Stimulated activated naive CD8-positive, alpha-beta T cell treated with anti-CD3 and anti-CD28 coated beads, Interleukin-15, amount 100 ng/mL, for 72 hours (primary cell): ENCODE measurements at regions not wholly inside any gene's neighbourhood (a gene's known extent, or its start where the extent isn't known, plus 50 kb on each side); places are given as distances from the start of the nearest gene placed in this dataset.
"Not testable (repeated sequence)": the region's sequence is repeated elsewhere in the genome, so short reads cannot be mapped to it uniquely, and the experiment has no call there.

Experiments
- ATAC-seq: fragments of 150-1000 bp; cut with Tn5 transposase; 2 replicates; pipeline ENCODE4 v1.10.0; 2021; ENCODE audit warnings: mild to moderate bottlenecking, moderate library complexity
- DNase-seq, 2 donors: peaks; one replicate each; pipeline ENCODE4 v3.0.0; 2021 to 2022
- H3K27ac Mint-ChIP-seq, 2 donors: one replicate each; pipeline ENCODE4 v1.8.0; 2022; ENCODE audit warnings: mild to moderate bottlenecking in 2 of 2, mixed read lengths in 2 of 2, moderate library complexity in 2 of 2
- H3K27me3 Mint-ChIP-seq: one replicate; pipeline ENCODE4 v1.8.0; 2022; ENCODE audit warnings: mixed read lengths
- H3K4me1 Mint-ChIP-seq: one replicate; pipeline ENCODE4 v1.8.0; 2022; ENCODE audit warnings: mild to moderate bottlenecking, mixed read lengths
- H3K4me3 Mint-ChIP-seq, 2 donors: one replicate each; pipeline ENCODE4 v1.8.0; 2022; ENCODE audit warnings: mild to moderate bottlenecking in 2 of 2, mixed read lengths in 2 of 2, moderate library complexity in 1 of 2
- H3K9me3 Mint-ChIP-seq, 2 donors: one replicate each; pipeline ENCODE4 v1.8.0; 2022; ENCODE audit warnings: mixed read lengths in 2 of 2

- Mint-ChIP-seq H3K9me3 (peaks cover 5 to 17% of the 10 kb centered on the region in 2 donors), H3K4me1 (no peaks in the 10 kb centered on the region), H3K27me3 (no peaks in the 10 kb centered on the region), H3K27ac (no peak overlapping the region), H3K4me3 (no peak overlapping the region)
- ATAC-seq = no peak
- DNase-seq = no peak
Observed at GRCh38 chr6:81937296-81937937, 184.9 kb upstream of the TENT5A start.

GRCh38 chr6:81934936-81935335 lies 182.5 kb upstream of the TENT5A start:
- ATAC-seq (no peak), DNase-seq (no peak)
- Mint-ChIP-seq H3K9me3 (peaks cover 5 to 19% of the 10 kb centered on the region in 2 donors), H3K4me1 (no peaks in the 10 kb centered on the region), H3K27me3 (no peaks in the 10 kb centered on the region), H3K27ac (no peak overlapping the region), H3K4me3 (no peak overlapping the region)

GRCh38 chr6:81933608-81934051 lies 181.1 kb upstream of the TENT5A start:
- no peak for DNase-seq
- peaks cover 5 to 19% of the 10 kb centered on the region in 2 donors for H3K9me3 Mint-ChIP-seq
- H3K4me3 Mint-ChIP-seq = no peak overlapping the region
- no peaks in the 10 kb centered on the region for H3K4me1 Mint-ChIP-seq
- no peaks in the 10 kb centered on the region for H3K27me3 Mint-ChIP-seq
- H3K27ac Mint-ChIP-seq = no peak overlapping the region
- ATAC-seq = no peak

GRCh38 chr6:81933089-81933488 lies 180.6 kb upstream of the TENT5A start:
- H3K4me1 Mint-ChIP-seq = no peaks in the 10 kb centered on the region
- H3K4me3 Mint-ChIP-seq = no peak overlapping the region
- H3K9me3 Mint-ChIP-seq = peaks cover 5 to 19% of the 10 kb centered on the region in 2 donors
- no peak for DNase-seq
- no peak overlapping the region for H3K27ac Mint-ChIP-seq
- ATAC-seq = no peak
- H3K27me3 Mint-ChIP-seq = no peaks in the 10 kb centered on the region

GRCh38 chr6:81932448-81932847 lies 180.0 kb upstream of the TENT5A start:
- H3K4me1 Mint-ChIP-seq, H3K4me3 Mint-ChIP-seq, ATAC-seq, H3K27me3 Mint-ChIP-seq, DNase-seq, H3K27ac Mint-ChIP-seq: not testable (repeated sequence)
- H3K9me3 Mint-ChIP-seq = peaks cover 3 to 19% of the 10 kb centered on the region in 2 donors

GRCh38 chr6:81929828-81930227 lies 177.3 kb upstream of the TENT5A start:
- H3K4me3 Mint-ChIP-seq = no peak overlapping the region

GRCh38 chr6:81925201-81925600 lies 172.7 kb upstream of the TENT5A start:
- DNase-seq (no peak), ATAC-seq (no peak)
- no peak overlapping the region for H3K4me3 Mint-ChIP-seq
- H3K27ac Mint-ChIP-seq = no peak overlapping the region
- H3K27me3 Mint-ChIP-seq = no peaks in the 10 kb centered on the region
- H3K4me1 Mint-ChIP-seq = no peaks in the 10 kb centered on the region
- no peaks in the 10 kb centered on the region for H3K9me3 Mint-ChIP-seq

More at GRCh38 chr6:81929828-81930227, 177.3 kb upstream of the TENT5A start:
- no peak for ATAC-seq
- DNase-seq = no peak
- H3K27ac Mint-ChIP-seq = no peak overlapping the region
- no peaks in the 10 kb centered on the region for H3K27me3 Mint-ChIP-seq
- peaks cover 0 to 19% of the 10 kb centered on the region in 2 donors for H3K9me3 Mint-ChIP-seq
- H3K4me1 Mint-ChIP-seq = no peaks in the 10 kb centered on the region

- Mint-ChIP-seq H3K9me3 (no peaks in the 10 kb centered on the region), H3K27me3 (no peaks in the 10 kb centered on the region), H3K4me1 (no peaks in the 10 kb centered on the region), H3K27ac (no peak overlapping the region), H3K4me3 (no peak overlapping the region)
- no peak for DNase-seq
- ATAC-seq = no peak
Observed at GRCh38 chr6:81909981-81910900, 157.8 kb upstream of the TENT5A start.

- Mint-ChIP-seq H3K27ac (no peak overlapping the region), H3K27me3 (no peaks in the 10 kb centered on the region), H3K4me3 (no peak overlapping the region), H3K4me1 (no peaks in the 10 kb centered on the region), H3K9me3 (no peaks in the 10 kb centered on the region)
- DNase-seq (no peak), ATAC-seq (no peak)
Observed at GRCh38 chr6:81909162-81909561, 156.7 kb upstream of the TENT5A start.

GRCh38 chr6:81906709-81907204 lies 154.3 kb upstream of the TENT5A start:
- peaks cover 5 to 21% of the 10 kb centered on the region in 2 donors for H3K9me3 Mint-ChIP-seq

GRCh38 chr6:81906041-81906440 lies 153.6 kb upstream of the TENT5A start:
- H3K27ac Mint-ChIP-seq = no peak overlapping the region
- DNase-seq = no peak
- H3K4me3 Mint-ChIP-seq = no peak overlapping the region
- ATAC-seq = no peak
- no peaks in the 10 kb centered on the region for H3K4me1 Mint-ChIP-seq
- H3K9me3 Mint-ChIP-seq = peaks cover 5 to 21% of the 10 kb centered on the region in 2 donors
- H3K27me3 Mint-ChIP-seq = no peaks in the 10 kb centered on the region

More at GRCh38 chr6:81906709-81907204, 154.3 kb upstream of the TENT5A start:
- no peaks in the 10 kb centered on the region for H3K27me3 Mint-ChIP-seq
- DNase-seq (no peak), ATAC-seq (no peak)
- H3K4me3 Mint-ChIP-seq = no peak overlapping the region
- no peaks in the 10 kb centered on the region for H3K4me1 Mint-ChIP-seq
- H3K27ac Mint-ChIP-seq = no peak overlapping the region

GRCh38 chr6:81901551-81901966 lies 149.1 kb upstream of the TENT5A start:
- Mint-ChIP-seq H3K27ac (no peak overlapping the region), H3K4me3 (no peak overlapping the region), H3K27me3 (no peaks in the 10 kb centered on the region), H3K9me3 (peaks cover 5 to 21% of the 10 kb centered on the region in 2 donors), H3K4me1 (no peaks in the 10 kb centered on the region)
- no peak for ATAC-seq
- DNase-seq = no peak

- H3K4me1 Mint-ChIP-seq = no peaks in the 10 kb centered on the region
- DNase-seq (no peak), ATAC-seq (no peak)
- H3K27ac Mint-ChIP-seq = no peak overlapping the region
- no peaks in the 10 kb centered on the region for H3K27me3 Mint-ChIP-seq
- H3K9me3 Mint-ChIP-seq = peaks cover 5 to 21% of the 10 kb centered on the region in 2 donors
- no peak overlapping the region for H3K4me3 Mint-ChIP-seq
Observed at GRCh38 chr6:81900616-81901015, 148.1 kb upstream of the TENT5A start.

- Mint-ChIP-seq H3K27me3 (no peaks in the 10 kb centered on the region), H3K27ac (no peak overlapping the region)
- ATAC-seq = no peak
Observed at GRCh38 chr6:81897793-81898192, 145.3 kb upstream of the TENT5A start.

GRCh38 chr6:81896525-81897503 lies 144.3 kb upstream of the TENT5A start:
- Mint-ChIP-seq H3K27ac (no peak overlapping the region), H3K9me3 (no peaks in the 10 kb centered on the region), H3K4me1 (no peaks in the 10 kb centered on the region), H3K4me3 (no peak overlapping the region), H3K27me3 (no peaks in the 10 kb centered on the region)
- no peak for DNase-seq
- no peak for ATAC-seq

More at GRCh38 chr6:81897793-81898192, 145.3 kb upstream of the TENT5A start:
- peaks cover 5 to 8% of the 10 kb centered on the region in 2 donors for H3K9me3 Mint-ChIP-seq
- no peaks in the 10 kb centered on the region for H3K4me1 Mint-ChIP-seq
- no peak overlapping the region for H3K4me3 Mint-ChIP-seq
- DNase-seq = no peak
